D721Med (cell line): ENCODE measurements at regions not wholly inside any gene's neighbourhood (a gene's known extent, or its start where the extent isn't known, plus 50 kb on each side); places are given as distances from the start of the nearest gene placed in this dataset.

Source experiments
- DNase-seq: peaks from one replicate; pipeline ENCODE4 v3.0.0; 2011; ENCODE audit warnings: low spot score; ENCODE audit not compliant: insufficient read length
- FAIRE-seq: peaks from 2 replicates; lab custom pipeline; 2011; peaks lifted over from hg19 to GRCh38; lab: Jason Lieb, UNC
- CTCF ChIP-seq: IDR thresholded peaks from 2 replicates; pipeline ENCODE4 v1.5.1; 2012; ENCODE audit warnings: mild to moderate bottlenecking, control low read depth; ENCODE audit not compliant: insufficient read depth; ENCODE audit errors: missing control alignments

- no peak for FAIRE-seq
- DNase-seq = no peak
- TF ChIP-seq CTCF = no peak
Observed at GRCh38 chr4:153954654-153955053, 165.8 kb upstream of the SFRP2 start.

GRCh38 chr4:153950100-153950979, 161.5 kb upstream of the SFRP2 start:
- no peak for TF ChIP-seq CTCF
- FAIRE-seq (no peak), DNase-seq (no peak)

GRCh38 chr4:153948041-153948440, 159.2 kb upstream of the SFRP2 start:
- FAIRE-seq (no peak), DNase-seq (no peak)

GRCh38 chr4:153947124-153947523, 158.2 kb upstream of the SFRP2 start:
- TF ChIP-seq CTCF = no peak
- DNase-seq = no peak
- no peak for FAIRE-seq

More at GRCh38 chr4:153948041-153948440, 159.2 kb upstream of the SFRP2 start:
- no peak for TF ChIP-seq CTCF

- DNase-seq (no peak), FAIRE-seq (no peak)
- no peak for TF ChIP-seq CTCF
Observed at GRCh38 chr4:153945704-153946103, 156.8 kb upstream of the SFRP2 start.

GRCh38 chr4:153943738-153944415, 155.0 kb upstream of the SFRP2 start:
- no peak for TF ChIP-seq CTCF
- no peak for DNase-seq
- FAIRE-seq = no peak
